HL-60/S4 treated with phorbol 12-myristate 13-acetate at 8.2 ng/mL for 4 days and 3 days (cell line): ENCODE measurements at regions not wholly inside any gene's neighbourhood (a gene's known extent, or its start where the extent isn't known, plus 50 kb on each side); places are given as distances from the start of the nearest gene placed in this dataset.
"Not testable (repeated sequence)": the region's sequence is repeated elsewhere in the genome, so short reads cannot be mapped to it uniquely, and the experiment has no call there.

ENCODE experiments used
- in situ Hi-C: fragments of 300-500 bp; cut with MboI; formaldehyde crosslinking; loops from 2 replicates; pipeline ENCODE4 v1.15.0; 2022; ENCODE audit warnings: low sequenced_read_pairs

DNA sequence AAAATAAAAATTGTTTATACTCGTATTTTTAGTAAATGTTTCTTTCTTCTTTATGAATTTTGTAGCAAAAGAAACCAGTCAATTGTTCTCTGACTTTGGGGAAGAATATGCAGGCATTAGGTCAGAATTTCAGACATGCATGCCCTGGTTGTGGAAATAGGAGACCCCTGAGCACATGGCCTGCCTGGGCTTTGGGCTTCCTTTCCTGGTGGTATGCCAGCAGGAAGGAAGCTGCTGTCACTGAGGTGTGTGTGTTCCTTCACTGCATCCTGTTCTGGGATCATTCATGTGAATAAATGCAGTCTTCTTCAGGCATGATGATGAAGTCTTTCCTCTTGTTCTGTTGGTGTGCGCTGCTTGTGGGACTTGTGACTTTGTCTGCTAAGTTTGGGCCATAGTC lies 920.2 kb upstream of the VRK2 start:
- in situ Hi-C loops, result no loop called here

DNA sequence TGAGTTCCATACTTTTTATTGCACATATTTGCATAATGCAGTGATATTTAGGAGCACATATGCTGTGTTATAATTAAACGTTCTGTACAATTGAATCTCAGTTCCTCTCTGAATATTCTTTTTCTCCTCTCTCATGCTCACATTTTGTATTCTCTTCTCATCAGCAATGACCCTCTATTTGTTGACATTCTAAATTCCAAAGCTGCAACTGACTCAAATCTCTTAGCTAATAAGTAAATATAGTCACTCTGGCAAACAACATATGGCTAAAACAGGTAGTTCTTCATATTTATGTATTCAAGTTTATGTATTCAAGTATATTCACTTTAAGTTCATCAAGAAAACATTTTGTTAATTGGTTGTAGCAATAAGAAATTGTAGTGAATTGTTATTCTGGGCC lies 907.4 kb upstream of the VRK2 start:
- in situ Hi-C loops, result no loop called here

GRCh38 chr2:57141269-57141668 lies 905.3 kb upstream of the VRK2 start:
- in situ Hi-C loops, result no loop called here

DNA sequence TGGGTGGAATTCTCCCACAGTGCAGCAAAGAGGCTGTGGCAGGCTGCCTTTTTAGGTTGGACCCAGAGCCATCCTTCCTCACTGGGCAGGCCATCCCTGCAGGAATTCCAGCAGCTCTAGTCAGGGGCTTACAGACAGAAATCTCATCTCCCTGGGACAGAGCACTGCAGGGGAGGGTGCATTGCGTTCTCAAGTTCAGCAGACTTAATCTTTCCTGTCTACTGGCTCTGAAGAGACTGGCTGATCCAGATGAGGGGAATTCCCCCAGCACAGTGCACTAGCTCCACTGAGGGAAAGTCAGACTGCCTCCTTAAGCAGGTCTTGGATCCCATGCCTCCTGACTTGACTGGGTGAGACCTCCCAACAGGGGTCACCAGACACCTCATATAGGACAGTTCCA lies 899.7 kb upstream of the VRK2 start:
- in situ Hi-C loops, result no loop called here

DNA sequence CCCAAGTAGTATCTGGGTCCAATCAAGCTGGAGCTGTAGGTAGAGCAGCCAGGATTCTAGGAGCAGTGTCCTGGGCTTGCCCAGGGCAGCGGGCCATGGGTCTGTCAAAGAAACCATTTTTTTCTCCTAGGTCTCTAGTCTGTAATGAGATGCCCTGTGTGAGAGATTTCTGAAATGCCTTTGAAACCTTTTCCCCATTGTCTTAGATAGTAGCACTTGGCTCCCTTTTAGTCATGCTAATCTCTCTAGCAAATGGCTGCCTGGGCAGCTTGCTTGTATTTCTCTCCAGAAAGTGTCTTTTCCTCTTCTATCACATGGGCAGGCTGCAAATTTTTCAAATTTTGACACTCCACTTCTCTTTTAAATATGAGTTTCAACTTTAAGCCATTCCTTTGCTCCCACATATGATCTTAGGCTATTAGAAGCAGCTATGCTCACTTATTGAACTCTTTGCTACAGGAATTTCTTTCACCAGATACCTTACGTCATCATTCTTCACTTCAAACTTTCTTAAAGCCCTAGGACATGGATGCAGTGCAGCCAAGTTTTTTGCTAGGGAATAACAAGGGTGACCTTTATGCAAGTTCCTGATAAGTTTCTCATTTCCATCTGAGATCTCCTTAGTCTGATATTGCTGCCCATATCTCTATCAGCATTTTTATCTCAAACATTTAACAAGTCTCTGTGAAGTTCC lies 890.2 kb upstream of the VRK2 start:
- in situ Hi-C loops, result no loop called here

DNA sequence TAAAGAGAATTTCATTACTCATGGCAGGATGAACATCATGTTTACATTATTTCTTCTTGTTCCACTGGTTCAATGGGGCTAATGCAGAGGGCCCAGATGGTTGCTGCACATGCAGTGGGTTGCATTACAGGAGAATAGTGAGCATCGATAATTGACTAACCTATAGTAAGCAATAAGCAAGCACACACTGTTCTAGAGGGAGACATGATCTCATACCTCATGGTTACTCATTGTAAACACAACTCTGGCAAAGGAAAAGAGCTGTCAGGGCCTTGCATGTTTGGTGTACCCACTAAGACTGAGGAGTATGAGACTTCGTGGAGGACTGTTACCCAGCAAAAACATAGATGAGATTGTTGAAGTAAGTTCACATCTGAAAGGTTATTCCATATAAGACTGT lies 885.6 kb upstream of the VRK2 start:
- in situ Hi-C loops, result no loop called here

DNA sequence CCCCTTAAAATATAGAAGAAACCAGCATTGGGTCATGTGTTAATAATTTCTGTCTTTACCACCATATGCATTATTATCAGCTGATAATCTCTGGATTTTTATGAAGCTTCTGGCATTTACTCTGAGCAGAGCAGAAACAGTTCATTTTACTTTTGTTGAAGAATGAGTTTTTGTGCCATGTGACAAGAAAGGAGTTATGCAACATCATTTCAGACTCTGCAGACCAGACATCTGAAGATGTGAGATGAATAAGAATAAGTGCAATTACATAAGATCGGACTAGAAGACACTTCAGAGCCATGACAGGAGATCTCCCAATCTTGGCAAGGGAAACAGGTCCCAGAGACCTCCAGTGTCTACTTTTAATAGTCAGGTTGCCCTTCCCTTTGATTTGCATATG lies 869.4 kb upstream of the VRK2 start:
- in situ Hi-C loops, result no loop called here

DNA sequence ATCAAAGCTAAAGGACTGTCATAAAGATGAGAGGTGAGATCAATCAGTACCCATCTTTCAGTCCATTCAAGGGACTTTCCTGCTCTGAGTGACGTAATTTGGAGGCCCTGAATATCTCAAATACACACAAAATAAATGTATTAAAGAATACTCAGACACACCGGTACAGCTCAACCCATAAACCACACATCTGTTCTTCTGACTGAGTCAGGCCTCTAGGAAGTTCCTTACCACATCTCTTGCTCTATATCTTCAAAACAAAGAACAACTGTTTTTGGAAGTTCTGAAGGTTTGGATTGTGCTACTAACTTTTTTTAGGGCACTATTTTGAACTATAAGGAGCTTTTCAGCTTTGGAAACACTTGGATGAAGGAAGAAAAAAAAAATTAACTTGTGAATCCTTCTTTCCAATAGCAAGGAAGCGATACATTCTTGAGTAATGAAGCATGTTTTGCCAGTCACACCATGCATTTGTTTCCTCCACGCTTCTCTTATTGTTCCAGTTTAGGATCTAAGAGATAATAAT lies 866.5 kb upstream of the VRK2 start:
- in situ Hi-C loops, result no loop called here

DNA sequence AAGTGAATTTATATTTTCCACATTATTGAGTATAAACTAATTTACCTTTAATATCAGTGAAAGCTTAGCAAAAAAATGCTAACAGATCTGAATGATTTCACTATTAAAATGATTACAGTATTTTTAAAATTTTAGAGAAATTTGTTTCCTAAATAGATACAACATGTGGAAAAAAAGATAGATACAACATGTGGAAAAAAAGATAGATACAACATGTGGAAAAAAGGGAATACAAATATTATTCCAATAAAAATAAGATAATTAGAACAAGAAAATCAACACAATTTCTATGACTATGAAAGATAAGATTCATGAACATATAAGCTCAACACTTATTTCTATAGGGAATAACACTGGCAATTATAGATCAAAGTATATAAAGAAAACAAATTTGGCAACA lies 865.9 kb upstream of the VRK2 start:
- in situ Hi-C loops, result no loop called here

DNA sequence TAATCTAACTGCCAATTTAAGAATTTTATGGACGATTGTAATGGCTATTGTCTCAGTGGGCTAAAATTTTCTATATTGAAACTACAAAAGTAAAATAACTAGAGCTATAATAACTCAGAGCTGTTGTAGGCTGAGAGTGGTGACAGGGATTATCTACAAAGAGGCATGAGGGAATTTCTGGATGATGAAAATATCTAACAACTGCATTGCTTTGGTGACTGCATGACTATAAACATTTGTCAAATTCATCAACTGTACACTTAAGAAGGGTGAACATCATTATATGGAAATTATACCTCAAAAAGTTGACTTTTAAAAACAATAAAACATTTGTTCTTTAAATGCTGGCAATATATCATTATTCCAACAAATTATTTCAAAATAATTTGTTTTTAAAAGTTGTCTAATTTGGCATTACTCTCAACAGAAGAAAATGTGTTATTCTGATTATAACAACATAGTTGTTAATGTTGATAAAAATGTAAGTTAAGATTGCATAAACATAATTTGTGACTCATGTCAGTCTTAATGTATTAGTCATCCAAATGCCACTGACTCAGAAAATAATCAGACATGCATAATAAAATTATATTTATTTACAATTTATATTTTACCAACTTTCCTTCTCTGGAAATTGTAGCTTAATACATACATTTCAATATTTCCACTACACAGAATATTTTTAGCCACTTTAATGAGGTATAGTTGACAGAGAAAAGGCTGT lies 865.1 kb upstream of the VRK2 start:
- in situ Hi-C loops, result no loop called here

GRCh38 chr2:57182916-57183315 lies 863.7 kb upstream of the VRK2 start:
- in situ Hi-C loops, result no loop called here

DNA sequence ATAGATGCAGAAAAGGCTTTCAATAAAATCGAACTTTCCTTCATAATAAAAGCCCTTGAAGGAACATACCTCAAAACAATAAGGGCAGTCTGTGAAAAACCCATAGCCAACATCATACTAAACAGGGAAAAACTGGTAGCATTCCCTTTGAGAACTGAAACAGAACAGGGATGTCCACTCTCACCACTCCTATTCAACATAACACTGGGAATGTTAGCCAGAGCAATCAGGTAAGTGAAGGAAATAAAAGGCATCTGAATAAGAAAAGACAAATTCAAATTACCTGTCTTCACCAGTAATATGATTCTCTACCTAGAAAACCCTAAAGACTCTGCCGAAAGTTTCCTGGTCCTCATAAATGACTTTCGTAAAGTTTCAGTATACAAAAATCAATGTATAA lies 861.0 kb upstream of the VRK2 start:
- in situ Hi-C loops, result no loop called here

- in situ Hi-C loops, result no loop called here
These were observed 856.6 kb upstream of the VRK2 start for GRCh38 chr2:57190007-57190406.

DNA sequence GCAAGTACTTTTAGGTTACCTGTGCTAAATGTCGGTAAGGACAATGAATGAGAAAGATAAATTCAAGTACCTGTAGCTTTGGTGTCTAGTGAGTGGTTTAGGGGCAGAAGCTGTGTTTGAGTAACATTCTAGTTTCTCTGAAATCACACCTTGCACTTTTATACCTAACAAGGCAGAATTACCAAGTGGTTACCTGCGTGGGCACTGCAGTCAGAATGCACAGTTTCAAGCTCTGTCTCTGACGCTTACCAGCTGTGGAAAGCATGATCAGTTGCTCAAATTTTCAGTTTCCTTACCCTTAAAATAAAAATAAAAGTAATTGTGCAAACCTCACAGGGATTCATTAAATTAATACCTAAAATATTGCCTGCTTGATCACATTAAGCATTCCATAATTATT lies 846.9 kb upstream of the VRK2 start:
- in situ Hi-C loops, result no loop called here

- in situ Hi-C loops, result no loop called here
These were observed 842.2 kb upstream of the VRK2 start for GRCh38 chr2:57204364-57204763.

DNA sequence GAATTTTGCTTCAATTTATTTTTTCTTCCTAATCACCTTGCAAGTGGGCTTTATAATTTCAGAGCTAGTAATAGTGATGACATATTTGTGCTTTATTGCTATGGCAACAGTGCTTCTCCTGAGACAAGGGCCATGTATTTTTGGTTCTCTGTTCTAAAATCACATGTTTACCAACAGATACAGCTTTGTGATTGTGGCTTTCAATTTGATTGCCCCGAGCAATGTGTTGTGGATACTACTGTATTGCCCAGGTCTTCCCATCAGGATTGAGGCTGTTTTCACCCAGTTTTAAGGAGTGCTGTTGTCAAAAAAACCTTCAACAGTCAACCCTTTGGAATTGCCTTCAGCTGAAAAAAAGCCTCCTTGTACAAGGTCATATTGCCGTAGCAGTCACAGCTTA lies 841.4 kb upstream of the VRK2 start:
- in situ Hi-C loops, result no loop called here

GRCh38 chr2:57207191-57207590 lies 839.4 kb upstream of the VRK2 start:
- in situ Hi-C loops, result no loop called here

DNA sequence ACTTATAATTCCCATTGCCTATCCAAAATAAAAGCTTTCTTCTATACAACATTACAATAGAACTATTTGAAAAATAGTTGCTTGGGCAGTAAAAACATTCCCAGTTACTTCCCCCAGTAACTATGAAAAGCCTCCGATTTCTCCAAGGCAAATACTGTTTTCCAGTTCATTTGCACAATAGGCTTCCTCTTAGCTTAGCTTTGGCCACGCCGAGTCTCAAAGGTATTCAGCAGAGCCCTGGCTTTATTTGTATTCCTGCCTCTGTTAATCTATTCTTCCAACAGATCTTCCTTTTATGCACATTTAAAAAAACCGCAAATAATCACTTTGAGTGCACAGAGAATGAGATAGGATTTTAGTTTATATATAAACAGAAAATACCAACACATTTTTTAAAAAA lies 836.8 kb upstream of the VRK2 start:
- in situ Hi-C loops, result no loop called here

GRCh38 chr2:57210855-57211254 lies 835.8 kb upstream of the VRK2 start:
- in situ Hi-C loops, result no loop called here

- in situ Hi-C loops, result no loop called here
These were observed 829.6 kb upstream of the VRK2 start for GRCh38 chr2:57217013-57217412.

DNA sequence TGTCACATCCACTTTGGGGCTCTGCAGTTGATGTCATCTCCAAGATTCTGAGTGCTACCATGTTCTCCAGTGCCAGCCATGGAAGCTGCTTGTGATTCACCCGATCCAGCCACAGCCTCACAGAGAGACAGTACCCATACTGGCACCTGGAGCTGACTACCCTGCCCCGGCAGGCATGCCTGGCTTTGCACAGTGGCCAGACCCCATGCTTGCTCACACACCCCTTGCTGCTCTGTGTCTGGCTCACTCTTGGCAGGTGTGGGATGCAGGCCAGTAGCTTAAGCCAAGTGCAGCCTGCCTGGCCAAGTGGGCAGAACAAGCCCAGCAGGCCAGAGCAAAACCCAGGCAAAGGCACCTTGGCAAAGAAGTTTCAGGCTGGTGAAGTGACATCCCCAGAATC lies 828.4 kb upstream of the VRK2 start:
- in situ Hi-C loops, result no loop called here

- in situ Hi-C loops, result not testable (repeated sequence)
These were observed 816.9 kb upstream of the VRK2 start for GRCh38 chr2:57229706-57230105.

- in situ Hi-C loops, result not testable (repeated sequence)
These were observed 814.3 kb upstream of the VRK2 start for GRCh38 chr2:57232341-57232740.
